GM19463 (cell line): ENCODE measurements at regions not wholly inside any gene's neighbourhood (a gene's known extent, or its start where the extent isn't known, plus 50 kb on each side); places are given as distances from the start of the nearest gene placed in this dataset.
"Not testable (repeated sequence)": the region's sequence is repeated elsewhere in the genome, so short reads cannot be mapped to it uniquely, and the experiment has no call there.

Experiments
- ATAC-seq: cut with Tn5 transposase; IDR thresholded peaks from one replicate; pipeline ENCODE4 v1.9.1; 2021; ENCODE audit warnings: mild to moderate bottlenecking, moderate library complexity; ENCODE audit not compliant: unreplicated experiment

GRCh38 chr2:224181534-224182155 lies 142.6 kb upstream of the SERPINE2 start:
- no peak for ATAC-seq

GRCh38 chr2:224180810-224181209 lies 141.7 kb upstream of the SERPINE2 start:
- no peak for ATAC-seq

GRCh38 chr2:224178056-224178455 lies 139.0 kb upstream of the SERPINE2 start:
- ATAC-seq: no peak

DNA sequence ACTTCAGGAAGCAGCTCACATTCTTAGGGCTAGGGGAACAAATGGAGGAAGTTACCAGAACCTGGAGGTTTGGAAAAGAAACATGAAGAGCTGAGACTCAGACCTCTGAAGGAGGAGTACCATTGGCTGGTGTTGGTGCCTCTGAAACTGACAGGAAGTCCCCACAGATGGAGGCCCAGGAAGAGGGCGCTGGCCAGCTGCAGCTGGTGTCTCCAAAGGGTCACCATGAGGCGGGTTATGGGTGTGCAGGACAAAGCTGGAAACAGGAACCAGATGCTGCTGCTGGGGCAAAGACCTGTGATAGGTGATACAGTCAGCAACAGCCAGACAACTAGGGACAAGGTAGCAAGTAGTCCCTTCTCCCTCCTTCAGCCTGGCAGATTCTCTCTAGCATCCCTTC lies 136.5 kb upstream of the SERPINE2 start:
- ATAC-seq: no peak

- ATAC-seq: no peak
These were observed 135.9 kb upstream of the SERPINE2 start for GRCh38 chr2:224174990-224175389.

- no peak for ATAC-seq
These were observed 135.4 kb upstream of the SERPINE2 start for GRCh38 chr2:224174521-224174920.

GRCh38 chr2:224173933-224174332 lies 134.8 kb upstream of the SERPINE2 start:
- no peak for ATAC-seq

- no peak for ATAC-seq
These were observed 134.1 kb upstream of the SERPINE2 start for GRCh38 chr2:224173210-224173609.

DNA sequence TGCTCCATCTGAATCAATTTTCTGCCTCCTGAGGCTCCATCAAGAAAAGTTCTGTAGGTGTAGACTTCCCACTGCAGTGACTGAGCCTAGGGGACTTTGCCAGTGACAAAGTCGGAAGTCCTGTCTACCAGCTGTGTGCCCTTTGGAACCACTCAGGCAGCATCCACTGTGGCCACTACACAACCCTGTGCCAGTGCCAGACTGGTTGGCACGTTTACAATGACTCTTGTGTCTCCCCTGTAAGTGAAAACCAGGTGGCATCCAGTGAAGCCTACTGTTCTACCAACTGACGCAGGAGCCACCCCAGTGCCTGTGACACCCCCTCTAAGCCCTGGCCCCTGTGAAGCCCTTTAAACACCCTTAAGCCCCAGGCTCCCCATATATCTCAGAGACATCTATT lies 132.1 kb upstream of the SERPINE2 start:
- ATAC-seq: no peak

- no peak for ATAC-seq
These were observed 130.8 kb upstream of the SERPINE2 start for GRCh38 chr2:224169847-224170246.

GRCh38 chr2:224167781-224168180 lies 128.7 kb upstream of the SERPINE2 start:
- ATAC-seq: not testable (repeated sequence)

DNA sequence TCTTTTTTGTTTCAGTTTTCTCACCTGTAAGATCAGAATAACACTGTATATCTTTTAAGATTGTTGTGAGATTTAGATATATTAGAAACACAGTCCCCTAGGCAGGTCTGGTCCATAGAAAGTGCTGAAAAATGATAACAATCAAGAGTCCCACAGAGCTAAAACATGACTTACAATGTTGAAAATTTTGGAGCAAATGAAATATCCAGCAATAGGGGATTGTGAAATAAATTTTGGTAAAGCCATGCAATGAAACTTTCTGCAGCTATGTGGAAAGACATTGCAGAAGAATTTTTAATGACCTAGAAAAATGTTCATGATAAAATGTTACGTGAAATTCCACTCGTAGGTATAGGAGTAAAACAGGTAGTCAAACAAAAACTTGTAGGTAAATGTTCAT lies 127.6 kb upstream of the SERPINE2 start:
- ATAC-seq: no peak

DNA sequence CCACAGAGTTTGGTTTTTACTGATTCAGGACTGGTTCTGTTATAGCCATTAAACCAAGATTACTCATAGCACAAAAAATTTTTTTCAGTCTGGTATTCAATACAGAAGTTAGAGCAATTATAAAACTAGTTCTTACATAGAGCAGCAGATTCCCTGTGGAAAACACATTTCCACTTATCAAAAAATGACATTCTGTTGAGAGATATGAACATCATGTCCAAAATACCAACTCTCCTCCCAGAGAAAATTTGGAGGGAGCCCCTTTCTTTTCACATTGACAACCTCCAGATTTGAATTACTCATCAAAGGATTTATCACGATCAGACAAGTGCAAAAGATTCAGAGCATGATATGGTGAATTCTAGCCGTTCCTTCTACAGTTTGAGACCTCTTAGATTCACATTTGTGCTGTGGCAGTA lies 126.8 kb upstream of the SERPINE2 start:
- no peak for ATAC-seq

DNA sequence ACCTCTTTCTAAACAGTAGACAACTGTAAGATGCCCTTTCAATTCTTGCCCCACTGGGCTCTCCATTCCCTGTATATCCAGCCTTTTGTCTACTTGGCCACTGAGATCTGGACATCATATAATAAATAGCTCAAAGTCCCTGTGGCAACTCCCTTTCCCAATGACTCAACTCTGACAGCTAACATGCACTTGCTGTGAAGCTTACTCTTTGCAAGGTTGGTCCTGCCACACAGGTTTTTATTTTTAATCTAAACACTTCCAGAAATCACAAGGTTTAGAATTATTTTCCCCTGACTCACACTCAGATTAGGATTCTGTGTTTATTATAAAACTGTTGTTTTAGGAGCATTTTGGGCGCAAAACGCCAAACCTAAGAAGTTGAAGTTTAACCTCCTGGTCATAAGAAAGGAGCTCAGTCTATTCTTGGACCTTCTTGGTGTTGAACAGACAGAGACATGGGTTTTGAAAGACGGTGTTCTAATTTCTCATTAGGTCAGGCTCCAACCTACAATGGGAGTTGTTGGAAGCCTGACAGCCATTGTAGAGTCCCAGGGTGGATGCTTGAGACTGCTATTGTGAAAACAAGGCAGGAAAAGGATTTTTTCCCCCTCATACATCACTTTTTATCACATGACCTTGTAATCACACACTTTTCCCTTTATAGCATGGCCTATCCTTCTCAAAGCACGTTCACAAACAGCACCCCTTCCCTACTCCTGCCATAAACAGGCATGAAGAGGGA lies 124.7 kb upstream of the SERPINE2 start:
- no peak for ATAC-seq

GRCh38 chr2:224162122-224162521 lies 123.0 kb upstream of the SERPINE2 start:
- no peak for ATAC-seq

GRCh38 chr2:224161712-224162111 lies 122.6 kb upstream of the SERPINE2 start:
- ATAC-seq: no peak

DNA sequence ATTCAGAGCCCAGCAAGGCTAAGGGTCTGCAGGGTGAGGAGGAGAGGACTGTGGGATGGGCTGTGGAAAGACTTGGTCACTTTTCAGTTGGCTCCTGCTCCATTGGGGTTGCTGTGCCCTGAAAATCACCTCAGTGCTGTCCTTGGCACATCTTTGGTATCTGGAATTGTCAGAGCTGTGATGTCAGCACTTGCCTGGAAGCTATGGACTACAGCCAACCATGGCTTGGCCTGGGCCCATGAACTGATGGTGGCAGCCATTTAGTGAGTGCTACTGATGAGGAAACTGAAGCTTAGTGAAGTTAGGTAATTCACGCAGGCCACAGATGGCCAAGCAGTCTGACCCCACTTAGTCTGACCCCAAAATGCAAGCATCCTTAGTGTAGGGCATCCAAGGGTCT lies 121.8 kb upstream of the SERPINE2 start:
- ATAC-seq: no peak

GRCh38 chr2:224159345-224159928 lies 120.4 kb upstream of the SERPINE2 start:
- no peak for ATAC-seq

DNA sequence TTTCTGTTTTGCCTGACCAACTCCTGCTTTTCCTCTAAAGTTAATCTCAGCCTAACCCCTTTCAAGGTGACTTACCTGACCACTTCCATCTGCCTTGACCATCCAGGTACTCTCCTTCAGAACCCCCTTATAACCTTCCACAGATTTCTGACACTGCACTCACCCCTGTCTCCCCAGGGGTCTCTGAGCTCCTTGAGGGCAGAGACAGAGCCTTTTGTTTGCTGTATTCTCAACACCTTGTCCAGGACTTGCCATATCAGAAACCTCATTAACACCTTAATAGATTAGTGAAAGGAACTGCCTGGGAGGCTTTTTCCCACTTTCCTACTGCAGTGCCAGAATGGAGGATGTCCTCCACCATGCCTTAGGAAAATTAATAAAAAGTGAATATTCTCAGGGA lies 119.7 kb upstream of the SERPINE2 start:
- ATAC-seq: no peak

- ATAC-seq: no peak
These were observed 119.0 kb upstream of the SERPINE2 start for GRCh38 chr2:224158061-224158460.

- no peak for ATAC-seq
These were observed 118.6 kb upstream of the SERPINE2 start for GRCh38 chr2:224157655-224158054.

DNA sequence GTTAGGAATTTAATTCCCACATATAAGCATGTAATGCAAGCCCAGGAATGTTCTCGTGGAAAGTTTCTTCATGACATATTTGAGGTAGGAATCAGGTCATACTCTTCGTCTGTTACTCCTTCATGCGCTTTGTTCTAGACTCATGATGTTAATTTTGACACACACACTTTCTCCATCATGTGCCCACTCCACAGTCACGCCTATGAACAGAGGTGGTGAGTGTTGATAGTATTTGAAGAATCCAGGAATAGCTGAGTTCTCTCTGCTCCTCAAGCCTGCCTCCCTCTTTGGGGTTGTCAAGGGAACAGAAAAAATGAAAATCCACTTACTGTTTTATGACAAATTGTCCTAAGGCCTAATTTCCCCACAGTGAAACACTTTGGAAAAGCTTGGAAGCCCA lies 117.3 kb upstream of the SERPINE2 start:
- ATAC-seq: no peak
